GM21717 (cell line): ENCODE measurements at regions not wholly inside any gene's neighbourhood (a gene's known extent, or its start where the extent isn't known, plus 50 kb on each side); places are given as distances from the start of the nearest gene placed in this dataset.

Experiments
- ATAC-seq: cut with Tn5 transposase; IDR thresholded peaks from one replicate; pipeline ENCODE4 v1.9.1; 2021; ENCODE audit warnings: mild to moderate bottlenecking, moderate library complexity; ENCODE audit not compliant: unreplicated experiment

DNA sequence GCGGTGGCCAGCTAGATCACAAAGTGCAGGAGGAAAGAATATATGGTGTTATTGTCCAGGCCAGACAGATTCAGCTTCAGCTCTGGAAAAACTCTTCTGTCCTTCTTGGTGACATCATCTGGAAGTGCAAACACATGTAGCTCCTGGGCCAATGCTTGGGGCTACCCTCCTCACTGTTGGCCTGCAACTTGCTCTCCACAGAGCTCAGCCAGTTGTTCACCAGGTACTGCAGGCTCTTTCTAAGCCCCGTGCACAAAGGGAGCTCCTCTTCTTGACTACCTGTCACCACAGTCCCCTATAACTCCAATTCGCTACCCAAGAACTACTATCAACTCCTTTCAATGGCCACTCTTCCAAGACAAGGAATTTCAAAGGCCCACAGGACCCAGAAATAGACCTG, 1175.9 kb upstream of the CDH9 start:
- no peak for ATAC-seq

- no peak for ATAC-seq
Observed at GRCh38 chr5:28208356-28208755, 1170.0 kb upstream of the CDH9 start.

DNA sequence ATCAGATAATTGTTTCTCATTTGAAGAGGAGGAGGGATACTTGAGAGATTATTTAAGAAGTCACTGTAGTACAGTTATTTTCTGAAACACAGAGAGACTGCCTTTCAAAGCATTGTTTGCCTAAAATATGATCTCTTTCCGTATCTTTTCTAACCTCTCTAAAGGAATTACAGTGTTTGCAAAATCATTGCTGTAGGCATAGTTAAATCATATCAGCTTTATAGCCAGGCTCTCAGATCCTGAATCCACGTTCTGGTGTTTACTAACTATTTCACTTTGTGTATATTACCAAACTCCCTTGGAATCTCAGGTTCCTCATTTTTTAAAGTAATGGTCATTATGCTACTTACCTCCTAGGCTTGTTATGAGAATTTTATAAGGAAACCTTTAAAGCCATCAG, 1151.6 kb upstream of the CDH9 start:
- no peak for ATAC-seq

- ATAC-seq: no peak
Observed at GRCh38 chr5:28174691-28175090, 1136.3 kb upstream of the CDH9 start.

DNA sequence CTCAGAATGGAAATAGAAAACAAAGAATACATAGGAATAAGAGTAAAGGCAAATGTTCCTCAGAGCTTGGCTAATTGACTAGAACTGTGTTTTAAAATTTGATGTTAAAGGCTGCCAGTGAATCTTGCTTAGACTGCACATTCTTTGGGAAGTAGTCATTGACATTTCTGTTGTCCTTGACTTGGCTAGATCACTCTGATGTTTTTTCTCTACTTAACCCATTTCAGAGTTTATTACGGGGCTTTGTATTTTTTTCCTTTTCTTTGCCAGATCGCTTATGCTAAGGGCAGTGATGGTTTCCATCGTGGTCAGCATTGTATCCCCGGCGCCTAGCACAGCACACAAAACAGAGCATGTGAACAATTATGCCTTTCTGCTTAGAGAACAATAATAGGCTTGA, 1126.7 kb upstream of the CDH9 start:
- no peak for ATAC-seq

- ATAC-seq: no peak
Observed at GRCh38 chr5:28164568-28164967, 1126.2 kb upstream of the CDH9 start.

- no peak for ATAC-seq
Observed at GRCh38 chr5:28156981-28157380, 1118.6 kb upstream of the CDH9 start.

DNA sequence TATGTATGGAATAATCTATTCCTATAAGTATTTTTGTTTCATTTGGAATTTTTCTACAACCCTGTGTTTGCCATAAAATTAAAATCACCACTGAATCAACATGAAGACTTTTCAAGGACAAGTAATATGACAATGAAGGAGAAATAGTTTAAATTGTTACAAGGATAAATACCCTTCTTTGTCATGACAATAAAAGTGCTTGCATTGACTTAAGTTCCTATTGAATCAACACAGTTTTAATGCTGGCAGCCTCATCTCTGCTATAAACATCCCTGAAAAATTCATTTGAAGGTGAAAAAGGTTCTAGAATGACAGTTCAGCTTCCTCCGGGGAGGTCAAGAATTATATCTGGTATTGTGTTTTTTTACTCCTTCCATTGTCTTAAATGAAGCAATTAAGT, 1105.1 kb upstream of the CDH9 start:
- no peak for ATAC-seq

DNA sequence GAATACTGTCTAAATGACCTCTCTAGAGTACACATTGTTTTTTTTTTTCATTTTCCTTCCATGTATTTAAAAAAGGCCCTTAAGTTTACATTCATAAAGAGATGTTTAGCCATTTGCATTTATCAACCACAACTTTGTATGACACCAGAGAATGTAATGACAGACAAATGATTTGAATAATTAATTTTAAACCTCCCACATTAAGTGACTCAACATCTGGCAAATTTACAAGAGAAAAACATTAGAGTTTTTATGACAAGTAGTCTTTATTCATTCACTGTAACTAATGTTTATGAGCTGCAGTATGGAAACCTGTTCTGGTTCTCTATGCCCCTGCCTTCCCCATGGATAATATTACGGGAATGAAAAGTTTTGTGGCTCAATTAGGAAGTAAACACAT, 1093.8 kb upstream of the CDH9 start:
- ATAC-seq: no peak

GRCh38 chr5:28117691-28118090, 1079.3 kb upstream of the CDH9 start:
- no peak for ATAC-seq

DNA sequence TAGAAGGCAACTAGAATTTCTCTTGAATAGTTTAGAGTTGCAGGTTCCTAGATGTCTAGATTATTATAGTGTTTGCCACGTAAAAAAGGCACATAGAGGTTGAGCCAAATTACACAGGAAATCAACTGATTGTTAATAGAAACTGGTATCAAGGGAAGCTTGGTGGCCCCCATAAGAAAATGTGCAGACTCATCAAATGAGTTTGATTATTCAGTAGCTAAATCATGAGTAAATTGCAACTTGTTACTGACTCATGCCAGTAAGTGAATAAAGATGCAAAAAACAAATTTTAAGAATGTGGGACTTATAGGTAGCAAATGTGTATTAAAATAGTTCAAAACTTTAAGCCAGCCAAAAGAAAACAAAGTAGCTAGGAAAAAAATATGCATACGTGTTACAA, 1078.9 kb upstream of the CDH9 start:
- ATAC-seq: no peak

- no peak for ATAC-seq
Observed at GRCh38 chr5:28110781-28111180, 1072.4 kb upstream of the CDH9 start.

GRCh38 chr5:28104080-28104479, 1065.7 kb upstream of the CDH9 start:
- ATAC-seq: no peak

- ATAC-seq: no peak
Observed at GRCh38 chr5:28084069-28084468, 1045.7 kb upstream of the CDH9 start.

DNA sequence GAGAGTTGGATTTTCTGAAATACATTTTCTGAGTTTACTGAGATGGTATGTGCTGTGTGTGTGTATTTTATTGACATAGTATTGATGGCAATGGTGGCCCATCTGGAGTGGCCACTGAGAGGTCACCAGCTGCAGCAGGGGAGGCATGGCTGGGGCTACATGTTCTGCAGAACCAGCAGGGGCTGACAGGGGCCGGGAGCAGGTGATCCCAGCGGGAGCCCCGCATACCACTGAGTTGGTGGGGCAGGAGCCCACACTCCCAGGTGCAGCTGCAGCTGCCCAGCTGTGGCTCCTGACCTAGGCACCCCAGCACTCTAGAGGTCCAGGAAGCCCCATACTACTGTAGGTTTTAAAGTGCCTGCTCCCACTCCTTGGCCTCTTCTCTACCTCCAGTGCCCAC, 1044.2 kb upstream of the CDH9 start:
- no peak for ATAC-seq

DNA sequence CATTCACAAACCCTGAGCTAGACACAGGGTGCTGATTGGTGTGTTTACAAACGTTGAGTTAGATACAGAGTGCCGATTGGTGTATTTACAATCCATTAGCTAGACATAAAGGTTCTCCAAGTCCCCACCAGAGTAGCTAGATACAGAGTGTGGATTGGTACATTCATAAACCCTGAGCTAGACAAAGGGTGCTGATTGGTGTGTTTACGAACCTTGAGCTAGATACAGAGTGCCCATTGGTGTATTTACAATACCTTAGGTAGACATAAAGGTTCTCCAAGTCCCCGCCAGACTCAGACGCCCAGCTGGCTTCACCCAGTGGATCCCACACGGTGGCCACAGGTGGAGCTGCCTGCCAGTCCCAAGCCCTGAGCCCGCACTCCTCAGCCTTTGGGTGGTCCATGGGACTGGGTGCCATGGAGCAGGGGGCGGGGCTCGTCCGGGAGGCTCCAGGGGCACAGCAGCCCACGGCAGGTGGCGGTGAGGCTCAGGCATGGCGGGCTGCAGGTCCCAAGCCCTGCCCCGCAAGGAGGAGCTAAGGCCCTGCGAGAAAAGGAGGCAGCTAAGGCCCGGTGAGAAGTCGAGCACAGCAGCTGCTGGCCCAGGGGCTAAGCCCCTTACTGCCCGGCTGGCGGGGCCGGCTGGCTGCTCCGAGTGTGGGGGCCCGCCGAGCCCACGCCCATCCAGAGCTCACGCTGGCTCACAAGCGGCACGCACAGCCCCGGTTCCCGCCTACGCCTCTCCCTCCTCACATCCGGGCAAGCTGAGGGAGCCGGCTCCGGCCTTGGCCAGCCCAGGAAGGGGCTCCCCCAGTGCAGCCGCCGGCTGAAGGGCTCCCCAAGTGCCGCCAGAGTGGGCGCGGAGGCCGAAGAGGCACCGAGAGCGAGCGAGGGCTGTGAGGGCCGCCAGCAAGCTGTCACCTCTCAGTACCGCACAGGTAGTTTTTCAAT, 1039.2 kb upstream of the CDH9 start:
- ATAC-seq: no peak

DNA sequence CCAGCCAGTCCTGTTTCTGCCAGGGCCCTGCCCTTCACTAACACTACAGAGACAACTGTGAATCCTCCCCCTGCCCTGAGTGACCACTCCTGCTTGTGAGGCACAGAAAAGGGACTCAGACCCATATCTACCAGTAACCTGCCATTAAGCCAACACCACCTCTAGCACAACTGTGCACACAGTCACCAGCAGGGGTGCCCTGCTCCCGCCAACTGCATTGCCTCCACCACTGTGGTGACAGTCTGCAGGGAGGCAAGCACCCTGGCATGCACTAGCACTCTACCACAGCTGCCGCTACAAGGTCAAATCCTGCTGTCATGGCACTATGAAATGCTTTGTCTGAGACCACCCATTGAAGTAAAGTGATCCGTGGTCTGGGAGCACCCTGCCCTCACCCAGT, 1028.5 kb upstream of the CDH9 start:
- no peak for ATAC-seq

DNA sequence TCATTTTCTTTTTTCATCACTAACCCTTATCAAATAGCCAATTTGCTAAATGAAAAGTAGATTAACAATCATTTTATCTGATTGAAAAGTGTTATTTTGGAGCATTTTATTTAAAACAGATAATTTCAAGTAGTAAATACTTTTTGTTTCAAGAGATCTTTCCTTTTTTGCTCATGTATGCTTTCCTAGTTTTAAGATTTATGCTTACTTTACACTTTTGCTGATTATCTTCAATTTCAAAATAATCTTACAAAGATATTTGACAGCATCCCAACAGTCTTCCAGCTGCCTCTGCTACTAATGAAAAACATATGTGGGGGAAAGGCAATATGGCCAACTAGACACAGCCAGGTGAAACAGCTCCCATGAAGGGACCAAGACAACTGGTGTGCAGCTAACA, 1027.3 kb upstream of the CDH9 start:
- no peak for ATAC-seq

- ATAC-seq: no peak
Observed at GRCh38 chr5:28046596-28046995, 1008.2 kb upstream of the CDH9 start.

DNA sequence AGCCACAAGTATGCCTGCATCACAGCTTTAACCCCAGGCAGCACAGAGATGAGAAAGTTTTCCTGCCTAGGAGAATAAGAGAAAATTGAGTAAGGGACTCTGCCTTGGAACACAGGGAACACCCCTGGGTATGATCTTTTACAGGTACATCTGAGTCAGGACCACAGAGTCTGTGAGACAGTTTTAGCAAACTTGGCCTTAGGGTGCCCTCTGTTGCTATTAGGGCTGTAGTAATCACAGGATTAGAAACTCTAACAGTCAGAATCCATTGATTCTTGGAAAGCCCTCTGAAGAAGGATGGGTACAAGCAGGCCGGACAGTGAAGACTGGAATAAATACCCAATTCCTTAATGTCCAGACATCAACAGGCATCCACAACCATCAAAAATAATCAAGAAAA, 989.5 kb upstream of the CDH9 start:
- ATAC-seq: no peak

- no peak for ATAC-seq
Observed at GRCh38 chr5:28017178-28017577, 978.8 kb upstream of the CDH9 start.

- no peak for ATAC-seq
Observed at GRCh38 chr5:28014779-28015178, 976.4 kb upstream of the CDH9 start.

GRCh38 chr5:28012538-28012937, 974.2 kb upstream of the CDH9 start:
- ATAC-seq: no peak
